B cell (primary cell): ENCODE measurements at regions not wholly inside any gene's neighbourhood (a gene's known extent, or its start where the extent isn't known, plus 50 kb on each side); places are given as distances from the start of the nearest gene placed in this dataset.

Experiments
- ATAC-seq: fragments of 200-7000 bp; cut with Tn5 transposase; one replicate; pipeline ENCODE4 v1.10.0; 2021; ENCODE audit warnings: low read depth, mild to moderate bottlenecking, moderate number of reproducible peaks, moderate library complexity
- CTCF ChIA-PET: fragments of 350-600 bp; sonication (Branson Sonifier 250); formaldehyde crosslinking; loops from one replicate; lab custom pipeline; 2021; ENCODE audit warnings: antibody characterized with exemption, inconsistent platforms; lab: Charles Lee
- POLR2A ChIA-PET: fragments of 350-600 bp; sonication (Branson Sonifier 250); formaldehyde crosslinking; loops from one replicate; lab custom pipeline; 2021; ENCODE audit warnings: antibody characterized with exemption; lab: Charles Lee
- DNase-seq: peaks from one replicate; pipeline ENCODE4 v3.0.0; 2013
- H2AFZ ChIP-seq: 2 replicates; pipeline ENCODE4 v1.6.1; 2012; ENCODE audit warnings: mild to moderate bottlenecking, low read depth, low read length; ENCODE audit not compliant: insufficient read depth, poor library complexity, severe bottlenecking
- H3K27ac ChIP-seq, 2 donors: 1 replicate in 1 of 2; 2 replicates in 1 of 2; pipeline ENCODE4 v1.5.1; 2012 to 2013; ENCODE audit warnings: low read length in 2 of 2, mild to moderate bottlenecking in 2 of 2, moderate library complexity in 1 of 2
- H3K27me3 ChIP-seq, 4 experiments: fragments of 200-600 bp in 1 of 4; sonication (generic) in 1 of 4; replicated peaks in 1 of 4; 1 replicate in 2 of 4; 2 replicates in 2 of 4; pipeline versions ENCODE4 v1.6.1 to v1.7.0; 2013 to 2016; ENCODE audit warnings: low read length in 3 of 4, mild to moderate bottlenecking in 2 of 4, mixed read lengths in 1 of 4, moderate library complexity in 1 of 4; ENCODE audit not compliant: insufficient read depth in 4 of 4, control insufficient read depth in 3 of 4; ENCODE audit errors: control extremely low read depth in 1 of 4
- H3K36me3 ChIP-seq, 2 experiments: replicated peaks in 1 of 2; 1 replicate in 1 of 2; 2 replicates in 1 of 2; pipeline versions ENCODE4 v1.6.1 to v1.7.1; 2013; ENCODE audit warnings: low read length in 1 of 2; ENCODE audit not compliant: insufficient read depth in 2 of 2, control insufficient read depth in 1 of 2; ENCODE audit errors: control extremely low read depth in 1 of 2, extremely low read depth in 1 of 2
- H3K4me1 ChIP-seq, 2 donors: fragments of 200-600 bp in 1 of 2; sonication (generic) in 1 of 2; 1 replicate in 1 of 2; 2 replicates in 1 of 2; pipeline versions ENCODE4 v1.5.1 to v1.6.1; 2013 to 2017; ENCODE audit warnings: low read length in 2 of 2; ENCODE audit not compliant: control insufficient read depth in 2 of 2, insufficient read depth in 2 of 2
- H3K4me2 ChIP-seq: replicated peaks from 2 replicates; pipeline ENCODE3; 2012; ENCODE audit warnings: mild to moderate bottlenecking, low read depth, low read length; ENCODE audit not compliant: poor library complexity, severe bottlenecking
- H3K4me3 ChIP-seq, 5 experiments: fragments of 200-600 bp in 1 of 5; sonication (generic) in 1 of 5; 1 replicate in 3 of 5; 2 replicates in 2 of 5; pipeline versions ENCODE4 v1.5.1 to v1.7.0; 2011 to 2016; ENCODE audit warnings: low read length in 4 of 5, mild to moderate bottlenecking in 4 of 5, low read depth in 2 of 5, control low read depth in 1 of 5, moderate library complexity in 1 of 5; ENCODE audit not compliant: insufficient read depth in 1 of 5; ENCODE audit errors: control extremely low read depth in 1 of 5, extremely low read depth in 1 of 5
- H3K79me2 ChIP-seq: fragments of 200-600 bp; sonication (generic); one replicate; pipeline ENCODE4 v1.6.0; 2016; ENCODE audit warnings: low read length; ENCODE audit not compliant: control insufficient read depth, insufficient read depth
- H3K9ac ChIP-seq: fragments of 200-600 bp; sonication (generic); 2 replicates; pipeline ENCODE4 v1.6.1; 2017; ENCODE audit warnings: mild to moderate bottlenecking, low read length, moderate library complexity
- H3K9me3 ChIP-seq, 3 donors: one replicate each; pipeline versions ENCODE4 v1.6.1 to v1.7.1; 2013; ENCODE audit warnings: low read length in 2 of 3; ENCODE audit not compliant: control insufficient read depth in 2 of 3, insufficient read depth in 1 of 3; ENCODE audit errors: control extremely low read depth in 1 of 3
- H4K20me1 ChIP-seq: 2 replicates; pipeline ENCODE4 v1.6.0; 2012; ENCODE audit warnings: mild to moderate bottlenecking, low read length; ENCODE audit not compliant: insufficient read depth, control insufficient read depth, poor library complexity, severe bottlenecking
- H3K27ac Mint-ChIP-seq: one replicate; pipeline ENCODE4 v1.8.0; 2021; ENCODE audit warnings: mixed read lengths
- H3K27me3 Mint-ChIP-seq: one replicate; pipeline ENCODE4 v1.8.0; 2021; ENCODE audit warnings: mixed read lengths
- H3K4me1 Mint-ChIP-seq: one replicate; pipeline ENCODE4 v1.8.0; 2021; ENCODE audit warnings: mixed read lengths
- H3K4me3 Mint-ChIP-seq: one replicate; pipeline ENCODE4 v1.8.0; 2021; ENCODE audit warnings: mixed read lengths
- H3K9me3 Mint-ChIP-seq: one replicate; pipeline ENCODE4 v1.8.0; 2022; ENCODE audit warnings: mixed read lengths; ENCODE audit not compliant: insufficient read depth
- CTCF ChIP-seq: fragments of 200-600 bp; IDR thresholded peaks from one replicate; pipeline ENCODE4 v1.8.0; 2022; ENCODE audit warnings: antibody characterized with exemption, mild to moderate bottlenecking
- EZH2 ChIP-seq: IDR thresholded peaks from 2 replicates; pipeline ENCODE4 v1.6.1; 2012; ENCODE audit warnings: borderline replicate concordance, low read depth, mild to moderate bottlenecking, moderate library complexity, low read length; ENCODE audit not compliant: insufficient read depth, poor library complexity, severe bottlenecking
- WGBS: methylation state at CpG from one replicate; pipeline ENCODE4 v1.1.5; 2013; ENCODE audit warnings: missing lambda C conversion rate; ENCODE audit not compliant: insufficient coverage; 5-methylcytosine and 5-hydroxymethylcytosine counted together
- intact Hi-C: fragments of 100-400 bp; cut with micrococcal nuclease; formaldehyde crosslinking; loops from one replicate; pipeline ENCODE4 v1.10.0; 2022

DNA sequence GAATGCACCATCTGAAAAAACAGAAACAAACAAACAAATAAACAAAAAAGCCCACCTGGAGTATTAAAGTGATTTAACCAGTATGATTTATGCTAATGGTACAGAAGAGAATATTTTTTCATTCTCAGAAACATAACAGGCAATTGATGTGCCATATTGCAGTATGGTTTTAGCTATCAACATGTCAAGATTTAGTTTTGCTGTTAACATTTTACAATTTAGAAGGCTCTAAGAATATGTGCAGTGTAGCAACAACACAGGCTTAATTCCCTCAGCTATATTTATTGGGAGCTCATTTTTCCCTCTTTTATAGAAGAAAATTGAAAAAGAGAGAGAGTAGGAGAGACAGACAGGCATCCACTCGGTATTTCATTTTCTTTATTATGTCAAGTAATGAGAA lies 1022.7 kb upstream of the CITED2 start:
- DNase-seq (no peak), ATAC-seq (no peak)
- Histone ChIP-seq H3K4me2 (no peak overlapping the region), H3K27ac (no peak overlapping the region), H2AFZ (no peak overlapping the region), H3K79me2 (no peaks in the 10 kb centered on the region), H4K20me1 (no peaks in the 10 kb centered on the region), H3K4me3 (no peak overlapping the region), H3K4me1 (no peaks in the 10 kb centered on the region), H3K9me3 (no peaks in the 10 kb centered on the region), H3K36me3 (no peaks in the 10 kb centered on the region), H3K9ac (no peak overlapping the region), H3K27me3 (no peaks in the 10 kb centered on the region)
- TF ChIP-seq CTCF (no peak), EZH2 (no peak)
- intact Hi-C loops: no loop called here
- Mint-ChIP-seq H3K9me3 (no peaks in the 10 kb centered on the region), H3K27ac (no peak overlapping the region), H3K4me3 (no peak overlapping the region), H3K27me3 (no peaks in the 10 kb centered on the region), H3K4me1 (no peaks in the 10 kb centered on the region)
- CTCF ChIA-PET: no interaction called here
- POLR2A ChIA-PET: no interaction called here
- no CpG with 5 or more reads among the region's 1 CpG for WGBS

DNA sequence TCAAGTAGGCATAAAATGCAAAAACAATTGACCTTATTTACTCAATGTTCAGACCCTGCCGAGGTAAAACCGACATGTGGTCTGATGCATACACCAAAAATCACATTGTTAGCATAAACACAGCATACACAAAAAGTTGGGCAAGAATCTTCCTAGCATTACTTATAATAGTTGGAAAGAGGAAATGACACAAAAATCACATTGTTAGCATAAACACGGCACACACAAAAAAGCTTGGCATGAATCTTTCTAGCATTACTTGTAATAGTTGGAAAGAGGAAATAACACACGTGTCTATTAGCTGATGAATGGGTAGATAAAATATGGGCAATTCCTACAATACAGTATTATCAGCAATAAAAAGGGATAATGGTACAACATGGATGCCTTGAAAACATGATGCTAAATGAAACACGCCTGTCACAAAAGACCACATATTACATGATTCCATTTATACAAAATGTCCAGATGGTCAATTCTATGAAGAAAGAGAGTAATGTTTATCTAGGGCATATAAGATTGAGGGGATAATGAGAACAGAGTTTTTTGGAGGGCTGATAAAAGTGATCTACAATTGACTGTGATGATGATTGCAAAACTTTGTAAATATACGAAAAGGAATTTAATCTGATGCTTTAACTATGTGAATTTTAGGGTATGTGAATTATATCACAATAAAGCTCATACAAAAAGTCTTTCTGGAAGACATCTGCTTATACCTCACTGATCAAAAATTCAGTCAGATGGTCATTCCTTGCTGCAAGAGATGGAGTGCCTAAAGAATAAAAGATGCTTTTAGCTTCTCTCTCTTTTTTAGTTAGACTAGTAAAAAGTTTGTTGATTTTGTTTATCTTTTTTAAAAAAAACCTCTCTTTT lies 1019.5 kb upstream of the CITED2 start:
- CTCF ChIA-PET: no interaction called here
- H3K9me3 ChIP-seq: no peaks in the 10 kb centered on the region
- POLR2A ChIA-PET: no interaction called here
- no peak overlapping the region for H3K27ac ChIP-seq
- no peak for ATAC-seq
- H3K4me1 ChIP-seq: no peaks in the 10 kb centered on the region
- no peak overlapping the region for H3K4me3 ChIP-seq
- H3K4me3 Mint-ChIP-seq: no peak overlapping the region
- no peak overlapping the region for H2AFZ ChIP-seq
- no peaks in the 10 kb centered on the region for H4K20me1 ChIP-seq
- no peak overlapping the region for H3K9ac ChIP-seq
- no peak for DNase-seq
- TF ChIP-seq CTCF (no peak), EZH2 (no peak)
- H3K9me3 Mint-ChIP-seq: no peaks in the 10 kb centered on the region
- no peaks in the 10 kb centered on the region for H3K36me3 ChIP-seq
- no peak overlapping the region for H3K27ac Mint-ChIP-seq
- H3K27me3 Mint-ChIP-seq: no peaks in the 10 kb centered on the region
- WGBS: no CpG with 5 or more reads among the region's 6 CpGs
- H3K4me1 Mint-ChIP-seq: no peaks in the 10 kb centered on the region
- no peaks in the 10 kb centered on the region for H3K27me3 ChIP-seq
- intact Hi-C loops: no loop called here
- no peaks in the 10 kb centered on the region for H3K79me2 ChIP-seq
- H3K4me2 ChIP-seq: no peak overlapping the region
